SK-N-SH (cell line): ENCODE measurements at regions not wholly inside any gene's neighbourhood (a gene's known extent, or its start where the extent isn't known, plus 50 kb on each side); places are given as distances from the start of the nearest gene placed in this dataset.

ENCODE experiments used
- CTCF ChIA-PET: fragments of 300-600, 350-600 bp; formaldehyde crosslinking; extraction: SDS; loops from one replicate; lab custom pipeline; 2021; lab: Yijun Ruan, JAX
- POLR2A ChIA-PET: fragments of 350-600 bp; sonication (Branson Sonifier 250); formaldehyde crosslinking; extraction: SDS; loops from one replicate; lab custom pipeline; 2020; ENCODE audit warnings: antibody characterized with exemption, inconsistent platforms; lab: Yijun Ruan, JAX
- DNase-seq: peaks from one replicate; pipeline ENCODE4 v3.0.0; 2012
- H2AFZ ChIP-seq: fragments of 200-600 bp; sonication (generic); 2 replicates; pipeline ENCODE4 v1.8.1; 2016; ENCODE audit warnings: antibody characterized with exemption, mild to moderate bottlenecking, low read depth
- H3F3A ChIP-seq: fragments of 200-600 bp; sonication (generic); replicated peaks from 2 replicates; pipeline ENCODE3; 2016; ENCODE audit warnings: antibody characterized with exemption, mild to moderate bottlenecking; ENCODE audit not compliant: insufficient read depth
- H3K27ac ChIP-seq, 2 experiments: fragments of 200-500 bp in 1 of 2; fragments of 200-600 bp in 1 of 2; sonication (Bioruptor generic) in 1 of 2; sonication (generic), shearing (Covaris generic) in 1 of 2; 2 replicates each; pipeline versions ENCODE4 v1.5.1 to v1.6.1; 2014 to 2016; ENCODE audit warnings: low read depth in 2 of 2, inconsistent platforms in 1 of 2, low read length in 1 of 2, mild to moderate bottlenecking in 1 of 2, mixed read lengths in 1 of 2
- H3K27me3 ChIP-seq: fragments of 200-600 bp; sonication (generic), shearing (Covaris generic); 2 replicates; pipeline ENCODE4 v1.6.1; 2016; ENCODE audit warnings: mixed run types; ENCODE audit not compliant: insufficient read depth
- H3K36me3 ChIP-seq, 2 experiments: fragments of 200-500 bp in 1 of 2; fragments of 200-600 bp in 1 of 2; sonication (Bioruptor generic) in 1 of 2; sonication (generic) in 1 of 2; replicated peaks in 1 of 2; 2 replicates each; pipeline versions ENCODE3 to v1.5.1; 2014 to 2016; ENCODE audit warnings: low read length in 1 of 2, mild to moderate bottlenecking in 1 of 2; ENCODE audit not compliant: insufficient read depth in 2 of 2, control insufficient read depth in 1 of 2
- H3K4me1 ChIP-seq, 2 experiments: fragments of 200-500 bp in 1 of 2; fragments of 200-600 bp in 1 of 2; sonication (Bioruptor generic) in 1 of 2; sonication (generic), shearing (Covaris generic) in 1 of 2; 2 replicates each; pipeline versions ENCODE4 v1.5.1 to v1.6.1; 2014 to 2016; ENCODE audit warnings: low read depth in 1 of 2, low read length in 1 of 2, mixed run types in 1 of 2; ENCODE audit not compliant: insufficient read depth in 2 of 2, control insufficient read depth in 1 of 2
- H3K4me2 ChIP-seq: fragments of 200-600 bp; sonication (generic), shearing (Covaris generic); 2 replicates; pipeline ENCODE4 v1.6.1; 2017; ENCODE audit warnings: mixed run types
- H3K4me3 ChIP-seq, 2 experiments: fragments of 200-500 bp in 1 of 2; fragments of 200-600 bp in 1 of 2; sonication (Bioruptor generic) in 1 of 2; sonication (generic), shearing (Covaris generic) in 1 of 2; 2 replicates each; pipeline versions ENCODE4 v1.5.1 to v1.8.1; 2014 to 2016; ENCODE audit warnings: low read depth in 2 of 2, inconsistent platforms in 1 of 2, low read length in 1 of 2, mild to moderate bottlenecking in 1 of 2, mixed read lengths in 1 of 2, moderate library complexity in 1 of 2
- H3K79me2 ChIP-seq: fragments of 200-600 bp; sonication (generic); 2 replicates; pipeline ENCODE4 v1.8.1; 2017; ENCODE audit warnings: mild to moderate bottlenecking; ENCODE audit not compliant: insufficient read depth
- H3K9ac ChIP-seq: fragments of 200-600 bp; sonication (generic); 2 replicates; pipeline ENCODE4 v1.6.1; 2017; ENCODE audit warnings: mixed run types
- H3K9me2 ChIP-seq: fragments of 200-600 bp; sonication (generic); 2 replicates; pipeline ENCODE4 v1.6.1; 2017; ENCODE audit warnings: mixed run types
- H3K9me3 ChIP-seq: fragments of 200-600 bp; sonication (generic); 2 replicates; pipeline ENCODE4 v1.6.1; 2017; ENCODE audit warnings: mixed run types, mild to moderate bottlenecking, moderate library complexity
- H4K20me1 ChIP-seq: fragments of 200-600 bp; sonication (generic); 2 replicates; pipeline ENCODE4 v1.6.1; 2017; ENCODE audit warnings: mild to moderate bottlenecking, mixed run types; ENCODE audit not compliant: insufficient read depth
- ELF1 ChIP-seq: IDR thresholded peaks from 2 replicates; pipeline ENCODE4 v1.4.0; 2012
- EP300 ChIP-seq, 2 experiments: IDR thresholded peaks; 2 replicates each; pipeline versions ENCODE4 v1.4.0 to v1.6.1; 2012; ENCODE audit warnings: borderline replicate concordance in 1 of 2, low read depth in 1 of 2, low read length in 1 of 2
- EZH2phosphoT487 ChIP-seq: fragments of 200-600 bp; sonication (generic); IDR thresholded peaks from 2 replicates; pipeline ENCODE4 v1.6.1; 2017; ENCODE audit warnings: low read depth, mixed run types, mild to moderate bottlenecking, antibody characterized with exemption, moderate library complexity, borderline replicate concordance
- FOXJ3 ChIP-seq: sonication (generic); formaldehyde crosslinking; IDR thresholded peaks from 2 replicates; pipeline ENCODE4 v1.5.1; 2020; ENCODE audit warnings: mild to moderate bottlenecking, missing genetic modification reagents
- GABPA ChIP-seq: IDR thresholded peaks from 2 replicates; pipeline ENCODE4 v1.4.0; 2012; ENCODE audit warnings: low read depth, mild to moderate bottlenecking
- GATA2 ChIP-seq: sonication (generic); formaldehyde crosslinking; IDR thresholded peaks from 2 replicates; pipeline ENCODE4 v1.5.0; 2020; ENCODE audit warnings: mild to moderate bottlenecking, missing genetic modification reagents
- JUND ChIP-seq: IDR thresholded peaks from 2 replicates; pipeline ENCODE4 v1.4.0; 2012
- NFIC ChIP-seq: IDR thresholded peaks from 2 replicates; pipeline ENCODE4 v1.4.0; 2012; ENCODE audit warnings: borderline replicate concordance
- NRF1 ChIP-seq: IDR thresholded peaks from 2 replicates; pipeline ENCODE4 v1.6.1; 2012; ENCODE audit warnings: low read depth, mild to moderate bottlenecking, low read length
- POLR2AphosphoS5 ChIP-seq: IDR thresholded peaks from 2 replicates; pipeline ENCODE4 v1.6.1; 2012; ENCODE audit warnings: low read depth, low read length
- RXRA ChIP-seq: IDR thresholded peaks from 2 replicates; pipeline ENCODE4 v1.4.0; 2012; ENCODE audit warnings: low read depth, mild to moderate bottlenecking, borderline replicate concordance
- SIN3A ChIP-seq: IDR thresholded peaks from 2 replicates; pipeline ENCODE4 v1.6.1; 2012; ENCODE audit warnings: low read depth, mild to moderate bottlenecking, low read length, moderate library complexity, borderline replicate concordance
- SMC3 ChIP-seq: IDR thresholded peaks from 2 replicates; pipeline ENCODE4 v1.6.1; 2012; ENCODE audit warnings: low read depth, low read length, improper control_type of control experiment
- TAF1 ChIP-seq: IDR thresholded peaks from 2 replicates; pipeline ENCODE4 v1.6.1; 2012; ENCODE audit warnings: low read depth, mild to moderate bottlenecking, low read length, moderate library complexity, borderline replicate concordance
- TEAD4 ChIP-seq: IDR thresholded peaks from 2 replicates; pipeline ENCODE4 v1.4.0; 2012; ENCODE audit warnings: mild to moderate bottlenecking, borderline replicate concordance; ENCODE audit not compliant: insufficient read depth
- WGBS: methylation state at CpG from one replicate; pipeline ENCODE4 v1.1.6; 2017; ENCODE audit warnings: low lambda C conversion rate; 5-methylcytosine and 5-hydroxymethylcytosine counted together
- TF ChIP-seq, protein P1 (sequence below): fragments of 150-350 bp; IDR thresholded peaks from 2 replicates; pipeline ENCODE4 v1.6.1; 2016; ENCODE audit warnings: mild to moderate bottlenecking, low read depth, low read length
- TF ChIP-seq, protein P2 (sequence below): IDR thresholded peaks from 2 replicates; pipeline ENCODE4 v1.6.1; 2012; ENCODE audit warnings: mild to moderate bottlenecking, low read depth, low read length, moderate library complexity
- TF ChIP-seq, protein P3 (sequence below): IDR thresholded peaks from 2 replicates; pipeline ENCODE4 v1.4.0; 2012; ENCODE audit warnings: low read depth, borderline replicate concordance
- TF ChIP-seq, protein P4 (sequence below): IDR thresholded peaks from 2 replicates; pipeline ENCODE4 v1.4.0; 2012; ENCODE audit warnings: low read depth, borderline replicate concordance
- TF ChIP-seq, protein P5 (sequence below): IDR thresholded peaks from 2 replicates; pipeline ENCODE4; 2012
- TF ChIP-seq, protein P6 (sequence below): fragments of 200-600 bp; sonication (generic); IDR thresholded peaks from 2 replicates; pipeline ENCODE4 v1.6.1; 2017; ENCODE audit warnings: antibody characterized with exemption, mild to moderate bottlenecking, moderate library complexity

DNA sequence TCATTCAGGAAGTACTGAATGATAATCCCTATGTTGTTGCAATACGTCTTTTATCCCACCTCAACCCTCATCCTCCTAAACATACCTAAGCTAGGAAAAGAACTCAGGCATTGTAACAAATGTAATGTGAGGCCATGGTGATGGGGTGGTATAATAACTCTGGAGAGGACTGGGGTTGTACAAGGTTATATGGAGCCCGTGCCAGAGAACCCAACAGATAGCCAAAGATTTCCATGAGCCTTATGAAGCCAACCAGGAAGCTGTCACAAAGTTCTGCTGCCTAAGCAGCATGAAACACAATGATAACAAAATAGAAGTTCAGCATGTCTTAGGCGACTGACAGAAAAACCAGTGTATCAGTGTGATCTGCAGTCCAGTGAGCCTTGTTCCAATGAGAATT is 394.1 kb upstream of the NBEA start (continued):
- TF ChIP-seq, protein P1, sequence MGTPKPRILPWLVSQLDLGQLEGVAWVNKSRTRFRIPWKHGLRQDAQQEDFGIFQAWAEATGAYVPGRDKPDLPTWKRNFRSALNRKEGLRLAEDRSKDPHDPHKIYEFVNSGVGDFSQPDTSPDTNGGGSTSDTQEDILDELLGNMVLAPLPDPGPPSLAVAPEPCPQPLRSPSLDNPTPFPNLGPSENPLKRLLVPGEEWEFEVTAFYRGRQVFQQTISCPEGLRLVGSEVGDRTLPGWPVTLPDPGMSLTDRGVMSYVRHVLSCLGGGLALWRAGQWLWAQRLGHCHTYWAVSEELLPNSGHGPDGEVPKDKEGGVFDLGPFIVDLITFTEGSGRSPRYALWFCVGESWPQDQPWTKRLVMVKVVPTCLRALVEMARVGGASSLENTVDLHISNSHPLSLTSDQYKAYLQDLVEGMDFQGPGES = no peak
- no peak for TF ChIP-seq EP300 (IDR thresholded peaks at IDR 0.05; ENCODE audit: borderline replicate concordance in 1 of 2, low read depth in 1 of 2, low read length in 1 of 2)
- no peak for TF ChIP-seq RXRA
- TF ChIP-seq, protein P2, sequence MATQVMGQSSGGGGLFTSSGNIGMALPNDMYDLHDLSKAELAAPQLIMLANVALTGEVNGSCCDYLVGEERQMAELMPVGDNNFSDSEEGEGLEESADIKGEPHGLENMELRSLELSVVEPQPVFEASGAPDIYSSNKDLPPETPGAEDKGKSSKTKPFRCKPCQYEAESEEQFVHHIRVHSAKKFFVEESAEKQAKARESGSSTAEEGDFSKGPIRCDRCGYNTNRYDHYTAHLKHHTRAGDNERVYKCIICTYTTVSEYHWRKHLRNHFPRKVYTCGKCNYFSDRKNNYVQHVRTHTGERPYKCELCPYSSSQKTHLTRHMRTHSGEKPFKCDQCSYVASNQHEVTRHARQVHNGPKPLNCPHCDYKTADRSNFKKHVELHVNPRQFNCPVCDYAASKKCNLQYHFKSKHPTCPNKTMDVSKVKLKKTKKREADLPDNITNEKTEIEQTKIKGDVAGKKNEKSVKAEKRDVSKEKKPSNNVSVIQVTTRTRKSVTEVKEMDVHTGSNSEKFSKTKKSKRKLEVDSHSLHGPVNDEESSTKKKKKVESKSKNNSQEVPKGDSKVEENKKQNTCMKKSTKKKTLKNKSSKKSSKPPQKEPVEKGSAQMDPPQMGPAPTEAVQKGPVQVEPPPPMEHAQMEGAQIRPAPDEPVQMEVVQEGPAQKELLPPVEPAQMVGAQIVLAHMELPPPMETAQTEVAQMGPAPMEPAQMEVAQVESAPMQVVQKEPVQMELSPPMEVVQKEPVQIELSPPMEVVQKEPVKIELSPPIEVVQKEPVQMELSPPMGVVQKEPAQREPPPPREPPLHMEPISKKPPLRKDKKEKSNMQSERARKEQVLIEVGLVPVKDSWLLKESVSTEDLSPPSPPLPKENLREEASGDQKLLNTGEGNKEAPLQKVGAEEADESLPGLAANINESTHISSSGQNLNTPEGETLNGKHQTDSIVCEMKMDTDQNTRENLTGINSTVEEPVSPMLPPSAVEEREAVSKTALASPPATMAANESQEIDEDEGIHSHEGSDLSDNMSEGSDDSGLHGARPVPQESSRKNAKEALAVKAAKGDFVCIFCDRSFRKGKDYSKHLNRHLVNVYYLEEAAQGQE = no peak

DNA sequence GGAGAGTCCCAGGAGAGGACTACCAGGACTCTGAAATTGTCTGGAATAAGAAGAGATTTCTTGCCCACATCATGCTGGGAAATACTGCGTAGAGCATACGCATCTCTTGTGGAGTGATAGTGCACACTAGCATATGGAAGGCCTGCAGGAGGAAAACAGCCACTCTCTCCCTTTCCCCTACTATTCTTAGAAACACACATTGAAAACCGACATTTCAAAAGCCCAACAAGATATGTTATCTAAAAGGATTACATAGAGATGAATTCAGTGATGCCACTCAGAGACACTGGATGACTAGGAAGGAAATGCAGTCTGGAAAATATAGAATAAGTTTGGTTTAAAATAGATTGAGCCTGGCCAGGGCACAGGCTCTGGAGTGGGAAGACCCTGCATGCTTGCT is 388.7 kb upstream of the NBEA start:
- H3K9me3 ChIP-seq = no peaks in the 10 kb centered on the region
- no peak overlapping the region for H3K27ac ChIP-seq
- WGBS = 67% methylated on average over 3 of the region's 3 CpGs
- H3K79me2 ChIP-seq = no peaks in the 10 kb centered on the region
- H3K9ac ChIP-seq = no peak overlapping the region
- TF ChIP-seq, protein P3, sequence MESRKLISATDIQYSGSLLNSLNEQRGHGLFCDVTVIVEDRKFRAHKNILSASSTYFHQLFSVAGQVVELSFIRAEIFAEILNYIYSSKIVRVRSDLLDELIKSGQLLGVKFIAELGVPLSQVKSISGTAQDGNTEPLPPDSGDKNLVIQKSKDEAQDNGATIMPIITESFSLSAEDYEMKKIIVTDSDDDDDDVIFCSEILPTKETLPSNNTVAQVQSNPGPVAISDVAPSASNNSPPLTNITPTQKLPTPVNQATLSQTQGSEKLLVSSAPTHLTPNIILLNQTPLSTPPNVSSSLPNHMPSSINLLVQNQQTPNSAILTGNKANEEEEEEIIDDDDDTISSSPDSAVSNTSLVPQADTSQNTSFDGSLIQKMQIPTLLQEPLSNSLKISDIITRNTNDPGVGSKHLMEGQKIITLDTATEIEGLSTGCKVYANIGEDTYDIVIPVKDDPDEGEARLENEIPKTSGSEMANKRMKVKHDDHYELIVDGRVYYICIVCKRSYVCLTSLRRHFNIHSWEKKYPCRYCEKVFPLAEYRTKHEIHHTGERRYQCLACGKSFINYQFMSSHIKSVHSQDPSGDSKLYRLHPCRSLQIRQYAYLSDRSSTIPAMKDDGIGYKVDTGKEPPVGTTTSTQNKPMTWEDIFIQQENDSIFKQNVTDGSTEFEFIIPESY = no peak
- TF ChIP-seq GABPA = no peak
- no peak for TF ChIP-seq EP300 (IDR thresholded peaks at IDR 0.05; ENCODE audit: borderline replicate concordance in 1 of 2, low read depth in 1 of 2, low read length in 1 of 2)
- TF ChIP-seq, protein P4, sequence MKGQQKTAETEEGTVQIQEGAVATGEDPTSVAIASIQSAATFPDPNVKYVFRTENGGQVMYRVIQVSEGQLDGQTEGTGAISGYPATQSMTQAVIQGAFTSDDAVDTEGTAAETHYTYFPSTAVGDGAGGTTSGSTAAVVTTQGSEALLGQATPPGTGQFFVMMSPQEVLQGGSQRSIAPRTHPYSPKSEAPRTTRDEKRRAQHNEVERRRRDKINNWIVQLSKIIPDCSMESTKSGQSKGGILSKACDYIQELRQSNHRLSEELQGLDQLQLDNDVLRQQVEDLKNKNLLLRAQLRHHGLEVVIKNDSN = no peak
- TF ChIP-seq NFIC = no peak
- no peak for TF ChIP-seq TAF1
- no peak for TF ChIP-seq EZH2phosphoT487
- TF ChIP-seq NRF1 = no peak
- TF ChIP-seq, protein P5, sequence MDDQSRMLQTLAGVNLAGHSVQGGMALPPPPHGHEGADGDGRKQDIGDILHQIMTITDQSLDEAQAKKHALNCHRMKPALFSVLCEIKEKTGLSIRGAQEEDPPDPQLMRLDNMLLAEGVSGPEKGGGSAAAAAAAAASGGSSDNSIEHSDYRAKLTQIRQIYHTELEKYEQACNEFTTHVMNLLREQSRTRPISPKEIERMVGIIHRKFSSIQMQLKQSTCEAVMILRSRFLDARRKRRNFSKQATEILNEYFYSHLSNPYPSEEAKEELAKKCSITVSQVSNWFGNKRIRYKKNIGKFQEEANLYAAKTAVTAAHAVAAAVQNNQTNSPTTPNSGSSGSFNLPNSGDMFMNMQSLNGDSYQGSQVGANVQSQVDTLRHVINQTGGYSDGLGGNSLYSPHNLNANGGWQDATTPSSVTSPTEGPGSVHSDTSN = no peak
- TF ChIP-seq JUND = no peak
- TF ChIP-seq TEAD4 = no peak
- TF ChIP-seq SMC3 = no peak
- no peak for TF ChIP-seq POLR2AphosphoS5
- no peak for TF ChIP-seq FOXJ3 (CRISPR knock-in tag)
- TF ChIP-seq GATA2 (CRISPR knock-in tag) = no peak
- TF ChIP-seq, protein P6, sequence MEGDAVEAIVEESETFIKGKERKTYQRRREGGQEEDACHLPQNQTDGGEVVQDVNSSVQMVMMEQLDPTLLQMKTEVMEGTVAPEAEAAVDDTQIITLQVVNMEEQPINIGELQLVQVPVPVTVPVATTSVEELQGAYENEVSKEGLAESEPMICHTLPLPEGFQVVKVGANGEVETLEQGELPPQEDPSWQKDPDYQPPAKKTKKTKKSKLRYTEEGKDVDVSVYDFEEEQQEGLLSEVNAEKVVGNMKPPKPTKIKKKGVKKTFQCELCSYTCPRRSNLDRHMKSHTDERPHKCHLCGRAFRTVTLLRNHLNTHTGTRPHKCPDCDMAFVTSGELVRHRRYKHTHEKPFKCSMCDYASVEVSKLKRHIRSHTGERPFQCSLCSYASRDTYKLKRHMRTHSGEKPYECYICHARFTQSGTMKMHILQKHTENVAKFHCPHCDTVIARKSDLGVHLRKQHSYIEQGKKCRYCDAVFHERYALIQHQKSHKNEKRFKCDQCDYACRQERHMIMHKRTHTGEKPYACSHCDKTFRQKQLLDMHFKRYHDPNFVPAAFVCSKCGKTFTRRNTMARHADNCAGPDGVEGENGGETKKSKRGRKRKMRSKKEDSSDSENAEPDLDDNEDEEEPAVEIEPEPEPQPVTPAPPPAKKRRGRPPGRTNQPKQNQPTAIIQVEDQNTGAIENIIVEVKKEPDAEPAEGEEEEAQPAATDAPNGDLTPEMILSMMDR = no peak
- TF ChIP-seq ELF1 = no peak
- TF ChIP-seq SIN3A = no peak
- TF ChIP-seq, all 33 proteins: peak for 0
- no peaks in the 10 kb centered on the region for H3K27me3 ChIP-seq
- no peaks in the 10 kb centered on the region for H4K20me1 ChIP-seq
- H3K4me2 ChIP-seq = no peak overlapping the region
- no peaks in the 10 kb centered on the region for H3K36me3 ChIP-seq
- H3K4me3 ChIP-seq = no peak overlapping the region
- no peak for DNase-seq
- POLR2A ChIA-PET = no interaction called here
- no peaks in the 10 kb centered on the region for H3F3A ChIP-seq
- H3K9me2 ChIP-seq = peaks cover 6% of the 10 kb centered on the region; the same call in 1 of the 2 replicates
- CTCF ChIA-PET = no interaction called here
- H2AFZ ChIP-seq = no peak overlapping the region
- no peaks in the 10 kb centered on the region for H3K4me1 ChIP-seq
